ENCODE measurements at regions not wholly inside any gene's neighbourhood (a gene's known extent, or its start where the extent isn't known, plus 50 kb on each side); places are given as distances from the start of the nearest gene placed in this dataset.

DNA sequence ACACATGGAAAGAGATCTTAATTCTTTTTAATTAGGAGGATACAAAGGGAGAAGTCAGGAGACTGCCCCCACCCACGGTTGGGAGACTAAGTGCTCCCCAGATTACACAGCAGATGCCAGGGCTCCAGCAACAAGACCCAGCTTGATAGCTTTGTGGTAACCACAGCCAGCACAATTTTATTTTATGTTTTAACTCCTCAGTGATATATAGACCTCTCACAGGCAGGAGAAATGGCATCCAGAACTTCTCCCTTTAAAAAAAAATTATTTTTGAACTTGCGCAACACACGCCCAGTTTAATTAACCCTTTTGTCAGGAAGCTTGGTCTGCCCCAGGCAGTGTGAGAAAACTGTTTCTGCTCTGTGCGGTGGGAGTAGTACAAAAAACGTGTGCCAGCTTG is 62.6 kb upstream of the ACOT11 start:
- ATAC-seq = no peak
- Histone ChIP-seq H3K4me3 (no peak overlapping the region), H3K36me3 (no peaks in the 10 kb centered on the region), H3K9me3 (no peaks in the 10 kb centered on the region), H3K4me1 (peaks cover 0 to 43% (median 19%) of the 10 kb centered on the region in 3 donors), H3K27me3 (no peaks in the 10 kb centered on the region), H3K27ac (no peak overlapping the region)
- TF ChIP-seq POLR2AphosphoS5 (IDR thresholded peaks at IDR 0.05) (no peak), EP300 (IDR thresholded peaks at IDR 0.05) (no peak), POLR2A (IDR thresholded peaks at IDR 0.05) (no peak)
- TF ChIP-seq, protein P1, sequence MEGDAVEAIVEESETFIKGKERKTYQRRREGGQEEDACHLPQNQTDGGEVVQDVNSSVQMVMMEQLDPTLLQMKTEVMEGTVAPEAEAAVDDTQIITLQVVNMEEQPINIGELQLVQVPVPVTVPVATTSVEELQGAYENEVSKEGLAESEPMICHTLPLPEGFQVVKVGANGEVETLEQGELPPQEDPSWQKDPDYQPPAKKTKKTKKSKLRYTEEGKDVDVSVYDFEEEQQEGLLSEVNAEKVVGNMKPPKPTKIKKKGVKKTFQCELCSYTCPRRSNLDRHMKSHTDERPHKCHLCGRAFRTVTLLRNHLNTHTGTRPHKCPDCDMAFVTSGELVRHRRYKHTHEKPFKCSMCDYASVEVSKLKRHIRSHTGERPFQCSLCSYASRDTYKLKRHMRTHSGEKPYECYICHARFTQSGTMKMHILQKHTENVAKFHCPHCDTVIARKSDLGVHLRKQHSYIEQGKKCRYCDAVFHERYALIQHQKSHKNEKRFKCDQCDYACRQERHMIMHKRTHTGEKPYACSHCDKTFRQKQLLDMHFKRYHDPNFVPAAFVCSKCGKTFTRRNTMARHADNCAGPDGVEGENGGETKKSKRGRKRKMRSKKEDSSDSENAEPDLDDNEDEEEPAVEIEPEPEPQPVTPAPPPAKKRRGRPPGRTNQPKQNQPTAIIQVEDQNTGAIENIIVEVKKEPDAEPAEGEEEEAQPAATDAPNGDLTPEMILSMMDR (IDR thresholded peaks at IDR 0.05) = no peak
- 0 to 63% methylated on average over 1 to 4 of the region's 5 CpGs for WGBS, 2 donors (ENCODE audit: low coverage in 1 of 2)

DNA sequence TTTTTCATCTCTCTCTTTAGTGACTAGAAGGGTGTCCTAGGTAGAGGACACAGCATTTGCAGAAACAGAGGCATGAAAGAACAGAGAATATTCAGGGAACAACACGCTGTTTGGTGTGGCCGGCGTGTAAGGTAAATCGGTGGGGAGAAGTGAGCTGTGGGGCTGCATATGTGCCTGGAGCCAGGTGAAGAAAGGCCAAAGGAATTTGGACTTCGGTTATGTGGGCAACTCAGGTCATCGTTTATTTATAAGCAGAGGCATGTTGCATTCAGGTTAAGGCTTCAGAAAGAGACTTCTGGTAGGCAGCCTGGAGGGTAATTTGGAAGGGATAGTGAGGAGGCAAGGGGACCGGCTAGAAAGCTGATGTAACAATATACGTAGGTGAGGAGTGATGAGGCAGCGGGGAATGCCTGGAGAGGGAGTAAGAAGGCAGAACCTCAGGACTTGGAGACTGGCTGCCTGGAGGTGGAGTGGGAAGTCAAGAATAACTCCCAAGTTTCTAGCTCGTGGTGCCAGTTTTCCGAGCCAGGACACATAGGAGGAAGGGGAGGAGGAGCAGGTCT is 64.1 kb upstream of the ACOT11 start:
- WGBS, 2 donors (ENCODE audit: low coverage in 1 of 2) = 82 to 85% methylated on average over 8 of the region's 11 CpGs
- Histone ChIP-seq H3K4me1 (peaks cover 0 to 31% (median 14%) of the 10 kb centered on the region in 3 donors), H3K27ac (no peak overlapping the region), H3K27me3 (no peaks in the 10 kb centered on the region), H3K9me3 (no peaks in the 10 kb centered on the region), H3K4me3 (no peak overlapping the region), H3K36me3 (no peaks in the 10 kb centered on the region)
- TF ChIP-seq POLR2A (IDR thresholded peaks at IDR 0.05) (no peak), EP300 (IDR thresholded peaks at IDR 0.05) (no peak), POLR2AphosphoS5 (IDR thresholded peaks at IDR 0.05) (no peak)
- TF ChIP-seq, protein P1 (IDR thresholded peaks at IDR 0.05) = no peak
- ATAC-seq = no peak

DNA sequence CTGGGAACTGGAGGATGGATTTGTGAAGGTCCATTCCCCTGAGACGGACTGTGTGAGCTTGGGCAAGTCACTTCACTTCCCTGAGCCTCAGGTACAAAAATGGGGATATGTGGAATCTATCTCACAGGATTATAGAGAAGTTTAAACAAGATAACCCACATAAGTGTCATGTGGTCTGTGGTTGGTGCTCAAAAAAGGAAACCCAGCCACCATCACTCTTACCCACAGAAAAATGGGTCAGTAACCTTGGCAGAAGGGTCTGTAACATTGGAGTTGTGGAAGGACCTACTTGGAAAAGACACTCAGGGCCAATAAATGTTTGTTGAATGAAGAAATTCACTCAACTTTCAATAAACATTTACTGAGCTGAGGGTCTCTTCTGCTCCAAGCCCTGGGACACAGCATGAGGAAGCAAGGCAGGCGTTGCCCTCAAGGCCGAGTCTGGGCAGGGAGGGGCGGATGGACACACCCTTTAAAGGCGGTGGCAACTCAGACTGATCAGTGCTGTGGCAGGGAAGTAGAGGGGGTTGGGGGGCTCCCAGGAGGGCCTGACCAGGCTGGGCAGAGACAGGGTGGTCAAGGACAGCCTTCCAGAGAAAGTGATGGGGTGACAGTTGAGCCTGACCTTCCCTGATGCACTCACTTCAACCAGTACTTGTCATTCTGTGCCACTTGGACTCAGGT is 66.7 kb upstream of the ACOT11 start:
- WGBS, 2 donors (ENCODE audit: low coverage in 1 of 2) = 86 to 89% methylated on average over 4 to 5 of the region's 5 CpGs
- no peak for TF ChIP-seq EP300 (IDR thresholded peaks at IDR 0.05)
- TF ChIP-seq POLR2A (IDR thresholded peaks at IDR 0.05) = no peak
- no peak for TF ChIP-seq POLR2AphosphoS5 (IDR thresholded peaks at IDR 0.05)
- H3K4me3 ChIP-seq = no peak overlapping the region
- H3K36me3 ChIP-seq = no peaks in the 10 kb centered on the region
- no peak overlapping the region for H3K27ac ChIP-seq
- H3K9me3 ChIP-seq = no peaks in the 10 kb centered on the region
- peaks cover 0 to 13% (median 0%) of the 10 kb centered on the region in 3 donors for H3K4me1 ChIP-seq
- H3K27me3 ChIP-seq = no peaks in the 10 kb centered on the region
- ATAC-seq = no peak

DNA sequence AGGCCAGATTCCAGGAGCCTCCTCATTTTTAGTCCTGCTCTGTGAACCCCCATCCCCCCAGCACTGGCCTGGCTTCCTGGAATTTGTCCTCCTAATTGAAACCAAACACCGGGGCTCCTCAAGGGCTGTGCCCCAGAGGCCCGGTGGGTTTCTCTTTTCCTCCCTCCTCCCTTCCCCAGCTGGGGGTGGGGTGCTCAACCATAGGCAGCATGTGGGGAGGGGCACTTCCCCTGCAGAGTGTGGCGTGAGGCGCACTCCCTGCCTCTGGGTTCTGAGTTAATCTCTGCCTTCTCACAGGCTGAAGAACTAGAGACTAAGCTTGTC is 67.5 kb upstream of the ACOT11 start:
- no peak for ATAC-seq
- WGBS, 2 donors (ENCODE audit: low coverage in 1 of 2) = 27 to 34% methylated on average over 2 to 3 of the region's 4 CpGs
- no peaks in the 10 kb centered on the region for H3K27me3 ChIP-seq

DNA sequence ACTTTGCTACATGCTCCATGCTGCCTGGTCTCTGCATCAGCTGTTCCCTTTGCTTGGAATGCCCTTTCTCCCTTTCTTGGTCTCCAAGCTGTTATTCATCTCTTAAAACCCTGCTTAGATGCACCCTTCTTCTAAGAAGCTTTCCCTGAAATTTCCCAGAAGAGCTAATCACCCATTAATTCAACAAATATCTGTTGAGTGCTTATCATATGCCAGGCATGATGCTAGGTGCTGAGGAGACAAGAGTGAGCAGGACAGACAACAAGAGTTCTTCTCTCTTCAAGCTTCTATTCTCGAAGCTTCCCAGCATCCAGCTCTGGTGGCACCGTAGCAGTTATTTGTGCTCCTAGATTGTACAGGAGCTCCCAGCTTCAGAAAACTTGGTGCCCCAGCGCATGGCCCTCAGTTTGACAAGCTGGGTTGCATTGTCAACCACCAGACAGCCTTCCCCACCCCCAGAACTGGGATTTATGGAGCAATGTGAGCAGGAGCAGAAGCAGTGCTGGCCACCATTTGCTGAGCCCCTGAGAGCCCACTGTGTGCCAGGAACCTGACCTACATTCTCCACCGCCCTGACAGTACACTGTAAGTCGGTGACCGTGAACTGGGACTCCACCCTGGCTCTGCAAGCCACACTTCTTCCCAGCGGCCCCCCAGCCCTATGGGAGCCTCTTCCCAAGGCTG is 68.0 kb upstream of the ACOT11 start:
- H3K4me1 ChIP-seq = peaks cover 0 to 17% (median 9%) of the 10 kb centered on the region in 3 donors
- no peak for TF ChIP-seq POLR2A (IDR thresholded peaks at IDR 0.05)
- no peak for TF ChIP-seq POLR2AphosphoS5 (IDR thresholded peaks at IDR 0.05)
- TF ChIP-seq, protein P1 (IDR thresholded peaks at IDR 0.05) = no peak
- TF ChIP-seq EP300 (IDR thresholded peaks at IDR 0.05) = no peak
- no peaks in the 10 kb centered on the region for H3K27me3 ChIP-seq
- no peaks in the 10 kb centered on the region for H3K9me3 ChIP-seq
- no peak for ATAC-seq
- WGBS, 2 donors (ENCODE audit: low coverage in 1 of 2) = 87% methylated on average over 3 of the region's 7 CpGs; no CpG with 5 or more reads in 1 of the 2 donors
- no peak overlapping the region for H3K4me3 ChIP-seq
- H3K36me3 ChIP-seq = no peaks in the 10 kb centered on the region
- no peak overlapping the region for H3K27ac ChIP-seq

More for the DNA sequence above, 67.5 kb upstream of the ACOT11 start:
- Histone ChIP-seq H3K9me3 (no peaks in the 10 kb centered on the region), H3K27ac (no peak overlapping the region), H3K36me3 (no peaks in the 10 kb centered on the region), H3K4me3 (no peak overlapping the region), H3K4me1 (peaks cover 0 to 15% (median 4%) of the 10 kb centered on the region in 3 donors)
- TF ChIP-seq EP300 (IDR thresholded peaks at IDR 0.05) (no peak), POLR2AphosphoS5 (IDR thresholded peaks at IDR 0.05) (no peak), POLR2A (IDR thresholded peaks at IDR 0.05) (no peak)
- TF ChIP-seq, protein P1 (IDR thresholded peaks at IDR 0.05) = no peak
